MCF 10A (cell line): ENCODE measurements at regions not wholly inside any gene's neighbourhood (a gene's known extent, or its start where the extent isn't known, plus 50 kb on each side); places are given as distances from the start of the nearest gene placed in this dataset.

Source experiments
- BruUV-seq: library from RNA; stranded (reverse); fragments of 400-500 nt; replicated peaks from 2 replicates; lab custom pipeline; 2021; lab: Mats Ljungman, UMichigan
- CTCF ChIA-PET: fragments of 300-600 bp; sonication (Branson Sonifier 250); formaldehyde crosslinking; extraction: SDS; loops from one replicate; lab custom pipeline; 2021; ENCODE audit warnings: antibody characterized with exemption, inconsistent platforms; lab: Yijun Ruan, JAX
- POLR2A ChIA-PET: fragments of 300-600, 350-650 bp; sonication (Branson Sonifier 250); formaldehyde crosslinking; extraction: SDS; loops from one replicate; lab custom pipeline; 2020; ENCODE audit warnings: antibody characterized with exemption, inconsistent platforms; lab: Yijun Ruan, JAX
- DNase-seq: peaks from one replicate; pipeline ENCODE4 v3.0.0-alpha.2; 2018; ENCODE audit not compliant: unreplicated experiment
- H3K27ac Mint-ChIP-seq: one replicate; pipeline ENCODE4 v1.8.0; 2022; ENCODE audit warnings: mild to moderate bottlenecking, low read depth, mixed read lengths; ENCODE audit not compliant: unreplicated experiment
- H3K27me3 Mint-ChIP-seq: one replicate; pipeline ENCODE4 v1.8.0; 2022; ENCODE audit warnings: mixed read lengths; ENCODE audit not compliant: insufficient read depth, unreplicated experiment
- H3K36me3 Mint-ChIP-seq: one replicate; pipeline ENCODE4 v1.8.0; 2022; ENCODE audit warnings: mild to moderate bottlenecking, moderate library complexity, mixed read lengths; ENCODE audit not compliant: insufficient read depth, unreplicated experiment
- H3K4me1 Mint-ChIP-seq: one replicate; pipeline ENCODE4 v1.8.0; 2022; ENCODE audit warnings: mixed read lengths; ENCODE audit not compliant: insufficient read depth, unreplicated experiment
- H3K4me3 Mint-ChIP-seq: one replicate; pipeline ENCODE4 v1.8.0; 2022; ENCODE audit warnings: mild to moderate bottlenecking, moderate library complexity, mixed read lengths; ENCODE audit not compliant: unreplicated experiment
- H3K9me3 Mint-ChIP-seq: one replicate; pipeline ENCODE4 v1.8.0; 2022; ENCODE audit warnings: mixed read lengths; ENCODE audit not compliant: unreplicated experiment
- CTCF ChIP-seq: fragments of 200-600 bp; IDR thresholded peaks from one replicate; pipeline ENCODE4 v1.8.0; 2022; ENCODE audit warnings: antibody characterized with exemption, mild to moderate bottlenecking; ENCODE audit not compliant: unreplicated experiment
- intact Hi-C: fragments of 100-400 bp; cut with micrococcal nuclease; formaldehyde crosslinking; loops from 2 replicates; pipeline ENCODE4 v1.14.1; 2022

- no peak for DNase-seq
- ChIA-PET POLR2A (no interaction called here), CTCF (no interaction called here)
- no peak overlapping the region for H3K27ac Mint-ChIP-seq
- no peaks in the 10 kb centered on the region for H3K36me3 Mint-ChIP-seq
- H3K4me1 Mint-ChIP-seq = no peaks in the 10 kb centered on the region
- H3K9me3 Mint-ChIP-seq = no peaks in the 10 kb centered on the region
- intact Hi-C loops = no loop called here
- H3K27me3 Mint-ChIP-seq = peaks cover 11% of the 10 kb centered on the region
- BruUV-seq = no TSS peak
- H3K4me3 Mint-ChIP-seq = no peak overlapping the region
- TF ChIP-seq CTCF = no peak
Observed at GRCh38 chr18:45488645-45489044, 126.6 kb upstream of the SLC14A2 start.

GRCh38 chr18:45493830-45494229 lies 121.4 kb upstream of the SLC14A2 start:
- CTCF ChIA-PET = no interaction called here
- Mint-ChIP-seq H3K4me1 (no peaks in the 10 kb centered on the region), H3K27me3 (peaks cover 7% of the 10 kb centered on the region), H3K27ac (no peak overlapping the region), H3K9me3 (no peaks in the 10 kb centered on the region), H3K36me3 (no peaks in the 10 kb centered on the region), H3K4me3 (no peak overlapping the region)
- TF ChIP-seq CTCF = no peak
- POLR2A ChIA-PET = no interaction called here
- intact Hi-C loops = no loop called here
- DNase-seq = no peak
- BruUV-seq = no TSS peak

GRCh38 chr18:45494811-45495210 lies 120.5 kb upstream of the SLC14A2 start:
- POLR2A ChIA-PET = no interaction called here
- H3K27me3 Mint-ChIP-seq = peaks cover 17% of the 10 kb centered on the region
- CTCF ChIA-PET = no interaction called here

GRCh38 chr18:45496741-45497140 lies 118.5 kb upstream of the SLC14A2 start:
- BruUV-seq = no TSS peak
- no peak overlapping the region for H3K27ac Mint-ChIP-seq
- peaks cover 27% of the 10 kb centered on the region for H3K27me3 Mint-ChIP-seq
- no peak for TF ChIP-seq CTCF
- no peaks in the 10 kb centered on the region for H3K9me3 Mint-ChIP-seq
- no peaks in the 10 kb centered on the region for H3K36me3 Mint-ChIP-seq
- ChIA-PET POLR2A (no interaction called here), CTCF (interaction anchor here (0.5 kb wide), 1 partner anchor 39 kb away, joined by 4 read pairs; no protein-coding TSS in a partner anchor)
- no peak overlapping the region for H3K4me3 Mint-ChIP-seq
- no peak for DNase-seq
- no peaks in the 10 kb centered on the region for H3K4me1 Mint-ChIP-seq
- intact Hi-C loops = no loop called here

More at GRCh38 chr18:45494811-45495210, 120.5 kb upstream of the SLC14A2 start:
- intact Hi-C loops = no loop called here
- no peak for TF ChIP-seq CTCF
- H3K9me3 Mint-ChIP-seq = no peaks in the 10 kb centered on the region
- BruUV-seq = no TSS peak
- no peaks in the 10 kb centered on the region for H3K36me3 Mint-ChIP-seq
- DNase-seq = no peak
- no peak overlapping the region for H3K27ac Mint-ChIP-seq
- no peaks in the 10 kb centered on the region for H3K4me1 Mint-ChIP-seq
- H3K4me3 Mint-ChIP-seq = no peak overlapping the region
